ENCODE measurements at regions not wholly inside any gene's neighbourhood (a gene's known extent, or its start where the extent isn't known, plus 50 kb on each side); places are given as distances from the start of the nearest gene placed in this dataset.
"Not testable (repeated sequence)": the region's sequence is repeated elsewhere in the genome, so short reads cannot be mapped to it uniquely, and the experiment has no call there.

DNA sequence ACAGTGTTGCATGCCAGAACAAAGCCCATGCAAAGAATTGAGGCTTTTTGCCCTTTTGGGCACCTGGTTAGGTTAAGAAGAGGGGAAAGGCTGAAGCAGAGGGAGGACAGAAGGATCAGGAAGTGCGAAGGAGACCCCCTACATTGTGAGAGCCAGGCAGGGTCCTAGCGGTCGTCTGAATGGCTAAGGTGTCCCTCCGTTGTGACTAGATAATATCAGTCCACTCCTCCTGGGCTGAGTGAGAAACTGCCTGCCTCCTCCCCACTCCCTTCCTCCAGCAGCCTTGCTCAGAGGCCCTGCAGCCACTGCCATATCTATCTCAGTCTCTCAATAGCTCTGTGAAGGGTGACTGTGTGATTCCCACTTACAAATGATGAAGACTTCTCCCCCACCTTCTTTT, 75.1 kb downstream of the WSB1 start:
- DNase-seq = no peak
- TF ChIP-seq POLR2A (IDR thresholded peaks at IDR 0.05) = no peak
- TF ChIP-seq, protein P1, sequence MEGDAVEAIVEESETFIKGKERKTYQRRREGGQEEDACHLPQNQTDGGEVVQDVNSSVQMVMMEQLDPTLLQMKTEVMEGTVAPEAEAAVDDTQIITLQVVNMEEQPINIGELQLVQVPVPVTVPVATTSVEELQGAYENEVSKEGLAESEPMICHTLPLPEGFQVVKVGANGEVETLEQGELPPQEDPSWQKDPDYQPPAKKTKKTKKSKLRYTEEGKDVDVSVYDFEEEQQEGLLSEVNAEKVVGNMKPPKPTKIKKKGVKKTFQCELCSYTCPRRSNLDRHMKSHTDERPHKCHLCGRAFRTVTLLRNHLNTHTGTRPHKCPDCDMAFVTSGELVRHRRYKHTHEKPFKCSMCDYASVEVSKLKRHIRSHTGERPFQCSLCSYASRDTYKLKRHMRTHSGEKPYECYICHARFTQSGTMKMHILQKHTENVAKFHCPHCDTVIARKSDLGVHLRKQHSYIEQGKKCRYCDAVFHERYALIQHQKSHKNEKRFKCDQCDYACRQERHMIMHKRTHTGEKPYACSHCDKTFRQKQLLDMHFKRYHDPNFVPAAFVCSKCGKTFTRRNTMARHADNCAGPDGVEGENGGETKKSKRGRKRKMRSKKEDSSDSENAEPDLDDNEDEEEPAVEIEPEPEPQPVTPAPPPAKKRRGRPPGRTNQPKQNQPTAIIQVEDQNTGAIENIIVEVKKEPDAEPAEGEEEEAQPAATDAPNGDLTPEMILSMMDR (IDR thresholded peaks at IDR 0.05 in 4 of 5, conservative IDR thresholded peaks at IDR 0.05 in 1 of 5) = no peak
- Histone ChIP-seq H3K27ac (no peak overlapping the region), H3K4me1 (no peaks in the 10 kb centered on the region), H3K36me3 (no peaks in the 10 kb centered on the region), H3K27me3 (no peaks in the 10 kb centered on the region), H3K9me3 (no peaks in the 10 kb centered on the region), H3K4me3 (no peak overlapping the region)
- no peak for ATAC-seq
- intact Hi-C loops (cut with DNase I; ENCODE audit: low total_unique reads) = no loop called here
- in situ Hi-C loops (cut with MboI; ENCODE audit: low sequenced_read_pairs in 4 of 4) = loop anchor here in 2 of 4 donors (25.0 kb wide), 2 partner anchors 93 to 518 kb away; partner anchors contain the start of genes KSR1 (in 2 of the 2) and LYRM9 (in 1 of the 2)

DNA sequence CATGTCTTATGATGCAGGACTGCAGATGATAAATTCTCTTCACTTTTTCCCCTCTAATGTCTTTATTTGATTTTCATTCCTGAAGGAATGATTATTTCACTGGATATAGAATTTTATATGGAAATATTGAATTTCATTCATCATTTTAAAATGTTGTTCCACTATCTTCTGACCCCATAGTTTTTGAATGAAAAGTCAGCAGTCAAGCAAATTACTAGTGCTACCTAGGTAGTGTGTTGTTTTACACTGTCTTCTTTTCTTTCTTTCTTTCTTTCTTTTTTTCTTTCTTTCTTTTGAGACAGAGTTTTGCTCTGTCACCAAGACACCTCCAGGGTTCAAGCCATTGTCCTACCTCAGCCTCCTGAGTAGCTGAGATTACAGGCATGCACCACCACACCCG, 76.9 kb downstream of the WSB1 start:
- H3K4me3 ChIP-seq = no peak overlapping the region
- H3K27ac ChIP-seq = no peak overlapping the region
- H3K36me3 ChIP-seq = no peaks in the 10 kb centered on the region
- in situ Hi-C loops (cut with MboI; ENCODE audit: low sequenced_read_pairs in 4 of 4) = loop anchor here in 2 of 4 donors (25.0 kb wide), 2 partner anchors 92 to 517 kb away; partner anchors contain the start of genes KSR1 (in 2 of the 2) and LYRM9 (in 1 of the 2)
- no peak for ATAC-seq
- no peaks in the 10 kb centered on the region for H3K4me1 ChIP-seq
- no peaks in the 10 kb centered on the region for H3K27me3 ChIP-seq
- no peak for DNase-seq
- TF ChIP-seq POLR2A (IDR thresholded peaks at IDR 0.05) = no peak
- TF ChIP-seq, protein P1 (IDR thresholded peaks at IDR 0.05 in 4 of 5, conservative IDR thresholded peaks at IDR 0.05 in 1 of 5) = no peak
- no peaks in the 10 kb centered on the region for H3K9me3 ChIP-seq
- intact Hi-C loops (cut with DNase I; ENCODE audit: low total_unique reads) = no loop called here

GRCh38 chr17:27373695-27374094, 79.8 kb downstream of the WSB1 start:
- in situ Hi-C loops (cut with MboI; ENCODE audit: low sequenced_read_pairs in 4 of 4) = loop anchor here in 2 of 4 donors (25.0 kb wide), 2 partner anchors 89 to 514 kb away; partner anchors contain the start of genes KSR1 (in 2 of the 2) and LYRM9 (in 1 of the 2)
- H3K27me3 ChIP-seq; H3K4me1 ChIP-seq; H3K27ac ChIP-seq; ATAC-seq; intact Hi-C loops (cut with DNase I; ENCODE audit: low total_unique reads); H3K9me3 ChIP-seq; DNase-seq; H3K36me3 ChIP-seq; H3K4me3 ChIP-seq: not testable (repeated sequence)

DNA sequence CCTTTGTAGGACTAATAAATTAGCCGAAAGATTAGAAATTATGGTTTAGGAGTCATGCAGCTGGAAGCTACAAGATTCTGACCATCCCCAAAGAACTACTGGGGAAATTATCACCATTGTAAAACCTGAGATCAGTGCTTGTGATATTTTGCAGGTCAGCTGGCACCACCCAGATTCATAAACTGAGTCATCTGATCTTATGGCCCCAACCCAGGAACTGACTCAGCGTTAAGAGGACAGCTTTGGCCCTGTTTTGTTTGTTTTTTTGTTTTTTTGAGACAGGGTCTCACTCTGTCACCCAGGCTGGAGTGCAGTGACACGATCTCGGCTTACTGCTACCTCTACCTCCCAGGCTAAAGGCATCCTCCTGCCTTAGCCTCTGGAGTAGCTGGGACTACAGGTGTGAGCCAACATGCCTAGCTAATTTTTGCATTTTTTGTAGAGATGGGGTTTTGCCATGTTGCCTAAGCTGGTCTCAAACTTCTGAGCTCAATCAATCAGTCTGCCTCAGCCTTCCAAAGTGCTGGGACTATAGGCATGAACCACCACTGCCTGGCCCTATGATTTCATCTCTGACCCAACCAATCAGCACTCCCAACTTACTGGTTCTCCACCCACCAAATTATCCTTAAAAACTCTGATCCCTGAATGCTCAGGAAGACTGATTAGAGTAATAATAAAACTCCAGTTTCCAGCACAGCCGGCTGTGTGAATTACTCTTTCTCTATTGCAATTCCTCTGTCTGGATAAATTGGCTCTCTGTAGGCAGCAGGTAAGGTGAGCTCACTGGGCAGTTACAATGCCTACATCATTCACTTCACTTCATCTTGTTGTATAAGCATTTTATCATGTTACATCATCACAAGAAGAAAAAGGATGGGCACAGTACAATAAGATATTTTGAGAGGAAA, 79.4 kb upstream of the KSR1 start:
- Histone ChIP-seq H3K27me3 (peaks cover 0 to 8% (median 0%) of the 10 kb centered on the region in 3 donors), H3K27ac (no peak overlapping the region), H3K36me3 (no peaks in the 10 kb centered on the region), H3K4me1 (peaks cover 7 to 10% of the 10 kb centered on the region in 2 donors), H3K4me3 (no peak overlapping the region), H3K9me3 (no peaks in the 10 kb centered on the region)
- in situ Hi-C loops (cut with MboI; ENCODE audit: low sequenced_read_pairs in 4 of 4) = no loop called here
- TF ChIP-seq, protein P1 (IDR thresholded peaks at IDR 0.05 in 4 of 5, conservative IDR thresholded peaks at IDR 0.05 in 1 of 5) = no peak
- no peak for TF ChIP-seq POLR2A (IDR thresholded peaks at IDR 0.05)
- no peak for DNase-seq
- intact Hi-C loops (cut with DNase I; ENCODE audit: low total_unique reads) = no loop called here
- no peak for ATAC-seq

- in situ Hi-C loops (cut with MboI; ENCODE audit: low sequenced_read_pairs in 4 of 4) = no loop called here
- intact Hi-C loops (cut with DNase I; ENCODE audit: low total_unique reads) = no loop called here
- Histone ChIP-seq H3K4me1 (peaks cover 7 to 10% of the 10 kb centered on the region in 2 donors), H3K36me3 (no peaks in the 10 kb centered on the region), H3K27me3 (peaks cover 0 to 8% (median 0%) of the 10 kb centered on the region in 3 donors), H3K9me3 (no peaks in the 10 kb centered on the region), H3K4me3 (no peak overlapping the region), H3K27ac (no peak overlapping the region)
- ATAC-seq (no peak), DNase-seq (no peak)
- TF ChIP-seq POLR2A (IDR thresholded peaks at IDR 0.05) = no peak
- TF ChIP-seq, protein P1 (IDR thresholded peaks at IDR 0.05 in 4 of 5, conservative IDR thresholded peaks at IDR 0.05 in 1 of 5) = no peak
Measured at GRCh38 chr17:27378482-27379175, 77.6 kb upstream of the KSR1 start.

Measured in gastrocnemius medialis (tissue), 4 donors.